ENCODE measurements at regions not wholly inside any gene's neighbourhood (a gene's known extent, or its start where the extent isn't known, plus 50 kb on each side); places are given as distances from the start of the nearest gene placed in this dataset.

DNA sequence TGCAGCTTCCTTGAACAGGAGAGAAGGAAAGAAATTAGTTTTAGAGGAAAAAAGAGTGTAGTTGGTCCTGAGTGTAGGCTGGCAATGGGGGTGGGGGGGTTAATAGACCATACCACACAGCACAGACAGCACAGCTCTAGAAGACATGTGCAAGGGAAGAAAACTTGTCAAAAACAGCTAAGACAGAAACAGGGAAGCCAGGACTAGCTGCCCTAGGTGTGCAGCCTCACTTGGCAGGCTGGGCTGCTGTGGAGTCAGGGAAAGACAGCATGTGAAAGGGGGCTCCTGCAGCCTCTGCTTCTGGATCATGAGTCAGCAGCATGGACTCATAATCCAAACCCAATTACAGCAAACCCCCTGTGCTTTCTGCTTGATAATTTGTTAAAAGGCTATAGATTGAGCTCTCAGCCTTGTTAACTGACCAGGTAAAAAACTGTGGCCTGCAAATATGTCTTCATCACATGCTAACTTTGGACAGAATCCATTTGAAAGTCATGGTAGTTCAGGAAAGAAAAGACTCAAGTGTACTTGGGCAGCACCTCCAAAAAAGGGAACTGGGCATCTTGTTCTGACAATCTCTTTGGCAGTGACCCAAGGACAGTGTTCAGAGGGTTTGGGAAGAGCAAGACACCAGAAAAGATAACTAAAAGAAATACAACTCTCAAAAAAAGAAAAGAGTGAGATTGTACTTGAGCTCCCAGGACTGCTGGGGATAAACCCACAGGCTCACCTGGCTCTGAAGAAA, 142.2 kb upstream of the VWC2 start:
- peaks cover 1% of the 10 kb centered on the region for H3K4me1 Mint-ChIP-seq (ENCODE audit: low read depth, unreplicated experiment)
- Histone ChIP-seq H3K27ac (ENCODE audit: low read depth, low read length) (no peak overlapping the region), H3K4me3 (ENCODE audit: insufficient read depth, low read depth, low read length) (no peak overlapping the region), H3K79me2 (ENCODE audit: insufficient read depth, low read length) (no peaks in the 10 kb centered on the region), H3K4me2 (ENCODE audit: low read length) (no peak overlapping the region), H3K9ac (ENCODE audit: low read length) (no peak overlapping the region), H3K36me3 (ENCODE audit: insufficient read depth, low read length) (no peaks in the 10 kb centered on the region), H3K27me3 (ENCODE audit: insufficient read depth, low read length) (no peaks in the 10 kb centered on the region), H3K4me1 (ENCODE audit: insufficient read depth, low read length) (no peaks in the 10 kb centered on the region), H4K20me1 (ENCODE audit: insufficient read depth, low read length) (no peaks in the 10 kb centered on the region), H2AFZ (ENCODE audit: low read depth, low read length) (no peak overlapping the region), H3K9me3 (ENCODE audit: insufficient read depth, low read depth, low read length) (peaks cover 6% of the 10 kb centered on the region)
- no peaks in the 10 kb centered on the region for H3K36me3 Mint-ChIP-seq (ENCODE audit: low read depth, unreplicated experiment)
- no peak overlapping the region for H3K4me3 Mint-ChIP-seq (ENCODE audit: unreplicated experiment)
- no peak for DNase-seq (ENCODE audit: low read depth)
- H3K27me3 Mint-ChIP-seq (ENCODE audit: low read depth, unreplicated experiment) = peaks cover 3% of the 10 kb centered on the region
- H3K9me3 Mint-ChIP-seq (ENCODE audit: unreplicated experiment) = no peaks in the 10 kb centered on the region
- no peak for TF ChIP-seq EZH2 (IDR thresholded peaks at IDR 0.05; ENCODE audit: insufficient read depth, low read length)
- TF ChIP-seq, protein P1, sequence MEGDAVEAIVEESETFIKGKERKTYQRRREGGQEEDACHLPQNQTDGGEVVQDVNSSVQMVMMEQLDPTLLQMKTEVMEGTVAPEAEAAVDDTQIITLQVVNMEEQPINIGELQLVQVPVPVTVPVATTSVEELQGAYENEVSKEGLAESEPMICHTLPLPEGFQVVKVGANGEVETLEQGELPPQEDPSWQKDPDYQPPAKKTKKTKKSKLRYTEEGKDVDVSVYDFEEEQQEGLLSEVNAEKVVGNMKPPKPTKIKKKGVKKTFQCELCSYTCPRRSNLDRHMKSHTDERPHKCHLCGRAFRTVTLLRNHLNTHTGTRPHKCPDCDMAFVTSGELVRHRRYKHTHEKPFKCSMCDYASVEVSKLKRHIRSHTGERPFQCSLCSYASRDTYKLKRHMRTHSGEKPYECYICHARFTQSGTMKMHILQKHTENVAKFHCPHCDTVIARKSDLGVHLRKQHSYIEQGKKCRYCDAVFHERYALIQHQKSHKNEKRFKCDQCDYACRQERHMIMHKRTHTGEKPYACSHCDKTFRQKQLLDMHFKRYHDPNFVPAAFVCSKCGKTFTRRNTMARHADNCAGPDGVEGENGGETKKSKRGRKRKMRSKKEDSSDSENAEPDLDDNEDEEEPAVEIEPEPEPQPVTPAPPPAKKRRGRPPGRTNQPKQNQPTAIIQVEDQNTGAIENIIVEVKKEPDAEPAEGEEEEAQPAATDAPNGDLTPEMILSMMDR (IDR thresholded peaks at IDR 0.05; ENCODE audit: insufficient read depth, low read depth, low read length) = no peak
- H3K27ac Mint-ChIP-seq (ENCODE audit: unreplicated experiment) = no peak overlapping the region
- no peak for FAIRE-seq

DNA sequence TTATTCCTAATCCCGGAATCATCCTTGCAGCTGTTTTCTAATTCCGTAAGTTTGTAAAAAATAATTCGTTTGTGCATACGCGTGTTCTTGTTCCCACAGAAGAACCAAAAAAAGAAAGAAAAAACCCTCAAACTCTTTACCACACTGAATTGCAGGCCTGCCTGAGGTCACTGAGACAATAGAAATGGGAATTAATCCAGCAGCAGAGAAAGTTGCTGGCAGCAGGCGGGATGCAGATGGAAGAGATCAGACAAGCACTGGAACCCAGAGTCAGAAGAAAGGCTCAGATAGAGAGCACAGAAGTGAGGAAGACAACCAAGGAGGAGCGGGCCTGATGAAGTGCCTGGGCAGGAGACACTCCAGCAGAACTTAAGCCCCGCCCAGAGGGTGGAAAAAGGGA, 141.5 kb upstream of the VWC2 start:
- H3K27me3 ChIP-seq (ENCODE audit: insufficient read depth, low read length) = no peaks in the 10 kb centered on the region
- H3K4me3 ChIP-seq (ENCODE audit: insufficient read depth, low read depth, low read length) = no peak overlapping the region
- no peaks in the 10 kb centered on the region for H3K9me3 Mint-ChIP-seq (ENCODE audit: unreplicated experiment)
- H3K9me3 ChIP-seq (ENCODE audit: insufficient read depth, low read depth, low read length) = peaks cover 6% of the 10 kb centered on the region
- no peak for DNase-seq (ENCODE audit: low read depth)
- TF ChIP-seq, protein P1 (IDR thresholded peaks at IDR 0.05; ENCODE audit: insufficient read depth, low read depth, low read length) = no peak
- no peak for TF ChIP-seq EZH2 (IDR thresholded peaks at IDR 0.05; ENCODE audit: insufficient read depth, low read length)
- H3K9ac ChIP-seq (ENCODE audit: low read length) = no peak overlapping the region
- H2AFZ ChIP-seq (ENCODE audit: low read depth, low read length) = no peak overlapping the region
- H3K4me1 Mint-ChIP-seq (ENCODE audit: low read depth, unreplicated experiment) = peaks cover 1% of the 10 kb centered on the region
- no peak overlapping the region for H3K4me2 ChIP-seq (ENCODE audit: low read length)
- no peak overlapping the region for H3K4me3 Mint-ChIP-seq (ENCODE audit: unreplicated experiment)
- H3K36me3 Mint-ChIP-seq (ENCODE audit: low read depth, unreplicated experiment) = no peaks in the 10 kb centered on the region
- no peaks in the 10 kb centered on the region for H4K20me1 ChIP-seq (ENCODE audit: insufficient read depth, low read length)
- no peaks in the 10 kb centered on the region for H3K4me1 ChIP-seq (ENCODE audit: insufficient read depth, low read length)
- H3K27ac Mint-ChIP-seq (ENCODE audit: unreplicated experiment) = no peak overlapping the region
- H3K27me3 Mint-ChIP-seq (ENCODE audit: low read depth, unreplicated experiment) = peaks cover 3% of the 10 kb centered on the region
- H3K27ac ChIP-seq (ENCODE audit: low read depth, low read length) = no peak overlapping the region
- FAIRE-seq = no peak
- no peaks in the 10 kb centered on the region for H3K36me3 ChIP-seq (ENCODE audit: insufficient read depth, low read length)
- H3K79me2 ChIP-seq (ENCODE audit: insufficient read depth, low read length) = no peaks in the 10 kb centered on the region

DNA sequence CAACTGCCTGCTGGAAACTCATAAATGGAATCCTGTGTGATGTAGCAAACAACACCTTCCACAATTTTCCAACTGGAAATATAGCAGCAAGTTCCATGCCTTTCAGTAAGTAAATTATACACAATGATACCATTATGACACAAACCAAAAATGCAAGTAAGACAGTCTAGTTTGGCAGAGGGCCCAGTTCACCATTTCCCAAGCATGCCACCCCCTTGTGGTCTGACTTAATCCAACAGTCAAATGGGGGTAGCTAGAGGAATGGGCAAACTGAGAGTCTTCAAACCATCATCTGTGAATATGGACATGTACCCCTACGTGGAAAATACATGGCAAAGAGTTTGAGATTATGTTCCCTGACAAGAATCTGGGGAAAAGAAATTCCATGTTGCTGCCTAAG, 137.6 kb upstream of the VWC2 start:
- Histone ChIP-seq H3K4me2 (ENCODE audit: low read length) (no peak overlapping the region), H3K4me1 (ENCODE audit: insufficient read depth, low read length) (no peaks in the 10 kb centered on the region), H3K79me2 (ENCODE audit: insufficient read depth, low read length) (no peaks in the 10 kb centered on the region), H3K27ac (ENCODE audit: low read depth, low read length) (no peak overlapping the region), H3K36me3 (ENCODE audit: insufficient read depth, low read length) (no peaks in the 10 kb centered on the region), H3K9ac (ENCODE audit: low read length) (no peak overlapping the region), H2AFZ (ENCODE audit: low read depth, low read length) (no peak overlapping the region), H3K4me3 (ENCODE audit: insufficient read depth, low read depth, low read length) (no peak overlapping the region), H3K9me3 (ENCODE audit: insufficient read depth, low read depth, low read length) (peaks cover 3% of the 10 kb centered on the region), H4K20me1 (ENCODE audit: insufficient read depth, low read length) (no peaks in the 10 kb centered on the region), H3K27me3 (ENCODE audit: insufficient read depth, low read length) (no peaks in the 10 kb centered on the region)
- peaks cover 1% of the 10 kb centered on the region for H3K4me1 Mint-ChIP-seq (ENCODE audit: low read depth, unreplicated experiment)
- no peaks in the 10 kb centered on the region for H3K36me3 Mint-ChIP-seq (ENCODE audit: low read depth, unreplicated experiment)
- no peak for FAIRE-seq
- peaks cover 3% of the 10 kb centered on the region for H3K27me3 Mint-ChIP-seq (ENCODE audit: low read depth, unreplicated experiment)
- no peaks in the 10 kb centered on the region for H3K9me3 Mint-ChIP-seq (ENCODE audit: unreplicated experiment)
- no peak overlapping the region for H3K27ac Mint-ChIP-seq (ENCODE audit: unreplicated experiment)
- TF ChIP-seq EZH2 (IDR thresholded peaks at IDR 0.05; ENCODE audit: insufficient read depth, low read length) = no peak
- TF ChIP-seq, protein P1 (IDR thresholded peaks at IDR 0.05; ENCODE audit: insufficient read depth, low read depth, low read length) = no peak
- H3K4me3 Mint-ChIP-seq (ENCODE audit: unreplicated experiment) = no peak overlapping the region
- DNase-seq (ENCODE audit: low read depth) = no peak

Measured in astrocyte (in vitro differentiated cells and primary cell).